NB4 (cell line): ENCODE measurements at regions not wholly inside any gene's neighbourhood (a gene's known extent, or its start where the extent isn't known, plus 50 kb on each side); places are given as distances from the start of the nearest gene placed in this dataset.

Source experiments
- DNase-seq: peaks from one replicate; pipeline ENCODE4 v3.0.0; 2010; ENCODE audit warnings: low read depth
- H3K4me3 ChIP-seq: one replicate; pipeline ENCODE4 v1.5.1; 2011; ENCODE audit warnings: mild to moderate bottlenecking, low read depth, low read length, moderate library complexity
- MYC ChIP-seq: IDR thresholded peaks from 2 replicates; pipeline ENCODE4 v1.6.1; 2011; ENCODE audit warnings: low read depth, low read length
- POLR2A ChIP-seq: IDR thresholded peaks from 2 replicates; pipeline ENCODE4 v1.6.1; 2011; ENCODE audit warnings: mild to moderate bottlenecking; ENCODE audit not compliant: insufficient read length; ENCODE audit errors: extremely low read depth
- TF ChIP-seq, protein P1 (sequence below): IDR thresholded peaks from 2 replicates; pipeline ENCODE4 v1.6.1; 2011; ENCODE audit warnings: low read depth, low read length
- TF ChIP-seq, protein P2 (sequence below): IDR thresholded peaks from one replicate; pipeline ENCODE4 v1.5.1; 2012; ENCODE audit warnings: low read depth, low read length

DNA sequence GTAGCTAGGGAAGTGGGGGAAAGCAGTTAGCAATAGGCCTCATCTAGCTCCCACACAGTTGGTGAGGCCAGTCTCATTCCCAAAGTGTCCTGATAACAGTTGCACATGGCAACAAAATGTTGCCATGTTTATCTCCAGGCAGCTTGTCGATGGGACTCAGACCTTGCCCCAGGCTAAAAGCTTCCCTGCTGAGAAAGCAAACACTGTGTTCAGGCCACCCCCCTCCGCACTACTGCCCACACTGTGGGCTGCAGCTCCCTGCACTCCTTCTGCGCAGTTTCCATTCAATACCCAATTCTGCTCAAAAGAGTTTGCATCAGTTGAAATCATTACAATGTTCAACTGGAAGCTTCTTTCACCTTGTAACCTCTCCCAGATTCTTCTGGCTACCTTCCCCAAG is 287.8 kb upstream of the GK2 start:
- TF ChIP-seq, protein P1, sequence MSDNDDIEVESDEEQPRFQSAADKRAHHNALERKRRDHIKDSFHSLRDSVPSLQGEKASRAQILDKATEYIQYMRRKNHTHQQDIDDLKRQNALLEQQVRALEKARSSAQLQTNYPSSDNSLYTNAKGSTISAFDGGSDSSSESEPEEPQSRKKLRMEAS = no peak
- TF ChIP-seq, protein P2, sequence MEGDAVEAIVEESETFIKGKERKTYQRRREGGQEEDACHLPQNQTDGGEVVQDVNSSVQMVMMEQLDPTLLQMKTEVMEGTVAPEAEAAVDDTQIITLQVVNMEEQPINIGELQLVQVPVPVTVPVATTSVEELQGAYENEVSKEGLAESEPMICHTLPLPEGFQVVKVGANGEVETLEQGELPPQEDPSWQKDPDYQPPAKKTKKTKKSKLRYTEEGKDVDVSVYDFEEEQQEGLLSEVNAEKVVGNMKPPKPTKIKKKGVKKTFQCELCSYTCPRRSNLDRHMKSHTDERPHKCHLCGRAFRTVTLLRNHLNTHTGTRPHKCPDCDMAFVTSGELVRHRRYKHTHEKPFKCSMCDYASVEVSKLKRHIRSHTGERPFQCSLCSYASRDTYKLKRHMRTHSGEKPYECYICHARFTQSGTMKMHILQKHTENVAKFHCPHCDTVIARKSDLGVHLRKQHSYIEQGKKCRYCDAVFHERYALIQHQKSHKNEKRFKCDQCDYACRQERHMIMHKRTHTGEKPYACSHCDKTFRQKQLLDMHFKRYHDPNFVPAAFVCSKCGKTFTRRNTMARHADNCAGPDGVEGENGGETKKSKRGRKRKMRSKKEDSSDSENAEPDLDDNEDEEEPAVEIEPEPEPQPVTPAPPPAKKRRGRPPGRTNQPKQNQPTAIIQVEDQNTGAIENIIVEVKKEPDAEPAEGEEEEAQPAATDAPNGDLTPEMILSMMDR = no peak
- TF ChIP-seq POLR2A = no peak
- TF ChIP-seq MYC = no peak
- no peak overlapping the region for H3K4me3 ChIP-seq
- no peak for DNase-seq

GRCh38 chr4:79689740-79690139 is 281.7 kb upstream of the GK2 start:
- DNase-seq = no peak
- H3K4me3 ChIP-seq = no peak overlapping the region
- no peak for TF ChIP-seq MYC
- TF ChIP-seq, protein P1 = no peak
- no peak for TF ChIP-seq POLR2A
- TF ChIP-seq, protein P2 = no peak

DNA sequence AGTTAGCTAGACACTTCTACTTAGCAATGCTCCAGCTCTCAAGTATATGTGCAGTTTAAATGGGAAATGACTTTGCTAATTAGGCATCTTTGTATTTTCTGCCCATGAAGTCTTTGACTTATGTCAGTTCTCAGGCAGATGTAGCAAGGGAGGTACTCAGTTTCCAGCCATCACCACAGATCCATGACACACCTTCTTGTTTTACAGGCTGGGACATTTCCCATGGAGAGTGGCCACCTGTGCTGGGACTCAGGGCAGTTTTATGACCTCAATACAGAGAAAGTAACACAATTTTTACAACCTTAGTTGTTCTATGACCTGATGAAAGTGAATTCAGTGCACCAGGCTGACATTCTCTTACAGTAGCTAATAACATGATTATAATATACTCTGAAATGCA is 280.7 kb upstream of the GK2 start:
- TF ChIP-seq, protein P1 = no peak
- TF ChIP-seq MYC = no peak
- no peak for TF ChIP-seq POLR2A
- TF ChIP-seq, protein P2 = no peak
- DNase-seq = no peak
- H3K4me3 ChIP-seq = no peak overlapping the region

DNA sequence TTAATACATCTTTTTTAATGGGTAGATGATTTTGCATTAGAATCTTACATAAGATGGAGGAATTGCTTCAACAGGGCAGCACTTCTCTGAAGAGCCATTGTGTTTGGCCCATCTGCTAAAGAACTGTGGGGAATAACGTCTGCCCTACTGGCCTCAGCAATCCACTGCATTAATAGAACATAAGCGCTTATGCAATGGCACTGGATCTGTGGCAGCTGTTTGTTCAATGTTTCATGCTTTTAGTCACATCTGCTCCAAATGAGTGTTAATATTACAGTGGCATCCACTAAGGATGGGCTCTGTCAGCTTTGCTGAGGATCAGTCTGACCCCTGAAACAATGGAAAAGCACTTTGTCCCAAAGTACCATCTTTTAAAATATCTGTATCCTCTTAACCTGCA is 279.0 kb upstream of the GK2 start:
- no peak for DNase-seq
- H3K4me3 ChIP-seq = no peak overlapping the region
- TF ChIP-seq POLR2A = no peak
- TF ChIP-seq MYC = no peak
- TF ChIP-seq, protein P2 = no peak
- TF ChIP-seq, protein P1 = no peak

DNA sequence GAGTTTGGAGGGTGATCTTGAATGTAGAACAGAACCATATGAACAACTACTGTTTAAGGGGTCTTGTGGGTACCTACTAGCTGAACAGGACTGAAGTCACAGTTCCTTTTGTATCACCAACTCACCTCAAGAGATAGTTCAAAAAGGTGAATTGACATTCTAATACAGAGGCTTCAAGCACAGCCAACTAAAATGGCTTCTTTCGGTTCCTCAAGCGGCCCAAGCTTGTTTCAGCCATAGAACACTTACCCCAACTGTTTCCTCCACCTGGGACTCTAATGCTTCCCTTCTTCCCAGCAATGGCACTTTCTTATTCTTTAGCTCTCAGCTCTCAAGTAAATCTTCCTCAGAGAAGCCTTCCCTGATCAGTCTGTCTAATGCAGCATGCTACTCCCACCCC is 277.5 kb upstream of the GK2 start:
- TF ChIP-seq MYC (no peak), POLR2A (no peak)
- TF ChIP-seq, protein P1 = no peak
- TF ChIP-seq, protein P2 = no peak

DNA sequence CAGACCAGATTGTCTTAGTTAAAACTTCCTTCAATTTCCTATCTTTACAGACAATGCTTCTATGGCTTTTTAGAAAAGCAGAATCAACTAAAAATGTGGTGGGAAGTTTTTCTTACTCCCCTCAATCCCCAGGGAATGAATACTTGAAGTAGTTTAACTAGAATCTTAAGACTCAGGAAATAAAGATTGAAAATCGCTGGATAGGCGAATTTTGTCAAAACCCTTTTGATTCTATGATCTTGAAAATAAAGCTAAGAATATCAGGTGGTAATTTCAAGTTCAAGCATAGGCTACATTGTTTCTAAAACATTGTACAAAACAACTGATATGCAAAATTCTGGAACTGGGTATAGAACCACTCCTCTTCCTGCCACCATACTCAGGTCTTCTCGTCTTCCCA is 276.5 kb upstream of the GK2 start:
- TF ChIP-seq, protein P2 = no peak
- no peak for TF ChIP-seq POLR2A
- no peak for TF ChIP-seq MYC
- TF ChIP-seq, protein P1 = no peak
- no peak overlapping the region for H3K4me3 ChIP-seq
- no peak for DNase-seq

More for the DNA sequence above, 277.5 kb upstream of the GK2 start:
- no peak for DNase-seq
- H3K4me3 ChIP-seq = no peak overlapping the region
